B cell (primary cell): ENCODE measurements at regions not wholly inside any gene's neighbourhood (a gene's known extent, or its start where the extent isn't known, plus 50 kb on each side); places are given as distances from the start of the nearest gene placed in this dataset.
"Not testable (repeated sequence)": the region's sequence is repeated elsewhere in the genome, so short reads cannot be mapped to it uniquely, and the experiment has no call there.

Experiments used
- ATAC-seq: fragments of 200-7000 bp; cut with Tn5 transposase; one replicate; pipeline ENCODE4 v1.10.0; 2021; ENCODE audit warnings: low read depth, mild to moderate bottlenecking, moderate number of reproducible peaks, moderate library complexity
- CTCF ChIA-PET: fragments of 350-600 bp; sonication (Branson Sonifier 250); formaldehyde crosslinking; loops from one replicate; lab custom pipeline; 2021; ENCODE audit warnings: antibody characterized with exemption, inconsistent platforms; lab: Charles Lee
- POLR2A ChIA-PET: fragments of 350-600 bp; sonication (Branson Sonifier 250); formaldehyde crosslinking; loops from one replicate; lab custom pipeline; 2021; ENCODE audit warnings: antibody characterized with exemption; lab: Charles Lee
- DNase-seq: peaks from one replicate; pipeline ENCODE4 v3.0.0; 2013
- H2AFZ ChIP-seq: 2 replicates; pipeline ENCODE4 v1.6.1; 2012; ENCODE audit warnings: mild to moderate bottlenecking, low read depth, low read length; ENCODE audit not compliant: insufficient read depth, poor library complexity, severe bottlenecking
- H3K27ac ChIP-seq, 2 donors: 1 replicate in 1 of 2; 2 replicates in 1 of 2; pipeline ENCODE4 v1.5.1; 2012 to 2013; ENCODE audit warnings: low read length in 2 of 2, mild to moderate bottlenecking in 2 of 2, moderate library complexity in 1 of 2
- H3K27me3 ChIP-seq, 4 experiments: fragments of 200-600 bp in 1 of 4; sonication (generic) in 1 of 4; replicated peaks in 1 of 4; 1 replicate in 2 of 4; 2 replicates in 2 of 4; pipeline versions ENCODE4 v1.6.1 to v1.7.0; 2013 to 2016; ENCODE audit warnings: low read length in 3 of 4, mild to moderate bottlenecking in 2 of 4, mixed read lengths in 1 of 4, moderate library complexity in 1 of 4; ENCODE audit not compliant: insufficient read depth in 4 of 4, control insufficient read depth in 3 of 4; ENCODE audit errors: control extremely low read depth in 1 of 4
- H3K36me3 ChIP-seq, 2 experiments: replicated peaks in 1 of 2; 1 replicate in 1 of 2; 2 replicates in 1 of 2; pipeline versions ENCODE4 v1.6.1 to v1.7.1; 2013; ENCODE audit warnings: low read length in 1 of 2; ENCODE audit not compliant: insufficient read depth in 2 of 2, control insufficient read depth in 1 of 2; ENCODE audit errors: control extremely low read depth in 1 of 2, extremely low read depth in 1 of 2
- H3K4me1 ChIP-seq, 2 donors: fragments of 200-600 bp in 1 of 2; sonication (generic) in 1 of 2; 1 replicate in 1 of 2; 2 replicates in 1 of 2; pipeline versions ENCODE4 v1.5.1 to v1.6.1; 2013 to 2017; ENCODE audit warnings: low read length in 2 of 2; ENCODE audit not compliant: control insufficient read depth in 2 of 2, insufficient read depth in 2 of 2
- H3K4me2 ChIP-seq: replicated peaks from 2 replicates; pipeline ENCODE3; 2012; ENCODE audit warnings: mild to moderate bottlenecking, low read depth, low read length; ENCODE audit not compliant: poor library complexity, severe bottlenecking
- H3K4me3 ChIP-seq, 5 experiments: fragments of 200-600 bp in 1 of 5; sonication (generic) in 1 of 5; 1 replicate in 3 of 5; 2 replicates in 2 of 5; pipeline versions ENCODE4 v1.5.1 to v1.7.0; 2011 to 2016; ENCODE audit warnings: low read length in 4 of 5, mild to moderate bottlenecking in 4 of 5, low read depth in 2 of 5, control low read depth in 1 of 5, moderate library complexity in 1 of 5; ENCODE audit not compliant: insufficient read depth in 1 of 5; ENCODE audit errors: control extremely low read depth in 1 of 5, extremely low read depth in 1 of 5
- H3K79me2 ChIP-seq: fragments of 200-600 bp; sonication (generic); one replicate; pipeline ENCODE4 v1.6.0; 2016; ENCODE audit warnings: low read length; ENCODE audit not compliant: control insufficient read depth, insufficient read depth
- H3K9ac ChIP-seq: fragments of 200-600 bp; sonication (generic); 2 replicates; pipeline ENCODE4 v1.6.1; 2017; ENCODE audit warnings: mild to moderate bottlenecking, low read length, moderate library complexity
- H3K9me3 ChIP-seq, 3 donors: one replicate each; pipeline versions ENCODE4 v1.6.1 to v1.7.1; 2013; ENCODE audit warnings: low read length in 2 of 3; ENCODE audit not compliant: control insufficient read depth in 2 of 3, insufficient read depth in 1 of 3; ENCODE audit errors: control extremely low read depth in 1 of 3
- H4K20me1 ChIP-seq: 2 replicates; pipeline ENCODE4 v1.6.0; 2012; ENCODE audit warnings: mild to moderate bottlenecking, low read length; ENCODE audit not compliant: insufficient read depth, control insufficient read depth, poor library complexity, severe bottlenecking
- H3K27ac Mint-ChIP-seq: one replicate; pipeline ENCODE4 v1.8.0; 2021; ENCODE audit warnings: mixed read lengths
- H3K27me3 Mint-ChIP-seq: one replicate; pipeline ENCODE4 v1.8.0; 2021; ENCODE audit warnings: mixed read lengths
- H3K4me1 Mint-ChIP-seq: one replicate; pipeline ENCODE4 v1.8.0; 2021; ENCODE audit warnings: mixed read lengths
- H3K4me3 Mint-ChIP-seq: one replicate; pipeline ENCODE4 v1.8.0; 2021; ENCODE audit warnings: mixed read lengths
- H3K9me3 Mint-ChIP-seq: one replicate; pipeline ENCODE4 v1.8.0; 2022; ENCODE audit warnings: mixed read lengths; ENCODE audit not compliant: insufficient read depth
- EZH2 ChIP-seq: IDR thresholded peaks from 2 replicates; pipeline ENCODE4 v1.6.1; 2012; ENCODE audit warnings: borderline replicate concordance, low read depth, mild to moderate bottlenecking, moderate library complexity, low read length; ENCODE audit not compliant: insufficient read depth, poor library complexity, severe bottlenecking
- WGBS: methylation state at CpG from one replicate; pipeline ENCODE4 v1.1.5; 2013; ENCODE audit warnings: missing lambda C conversion rate; ENCODE audit not compliant: insufficient coverage; 5-methylcytosine and 5-hydroxymethylcytosine counted together
- intact Hi-C: fragments of 100-400 bp; cut with micrococcal nuclease; formaldehyde crosslinking; loops from one replicate; pipeline ENCODE4 v1.10.0; 2022
- TF ChIP-seq, protein P1 (sequence below): fragments of 200-600 bp; IDR thresholded peaks from one replicate; pipeline ENCODE4 v1.8.0; 2022; ENCODE audit warnings: antibody characterized with exemption, mild to moderate bottlenecking

GRCh38 chr7:51901489-51901840, 584.9 kb upstream of the COBL start:
- Mint-ChIP-seq H3K4me1 (no peaks in the 10 kb centered on the region), H3K27ac (no peak overlapping the region), H3K4me3 (no peak overlapping the region), H3K27me3 (no peaks in the 10 kb centered on the region), H3K9me3 (peaks cover 8% of the 10 kb centered on the region)
- no peak overlapping the region for H3K4me3 ChIP-seq
- ChIA-PET CTCF (no interaction called here), POLR2A (no interaction called here)
- H2AFZ ChIP-seq: no peak overlapping the region
- no peaks in the 10 kb centered on the region for H3K27me3 ChIP-seq
- H3K9ac ChIP-seq: no peak overlapping the region
- no peaks in the 10 kb centered on the region for H4K20me1 ChIP-seq
- ATAC-seq (no peak), DNase-seq (no peak)
- H3K36me3 ChIP-seq: no peaks in the 10 kb centered on the region
- H3K27ac ChIP-seq: no peak overlapping the region
- 91% methylated on average over 13 of the region's 13 CpGs for WGBS
- H3K9me3 ChIP-seq: peaks cover 0 to 15% (median 2%) of the 10 kb centered on the region in 3 donors
- intact Hi-C loops: no loop called here
- TF ChIP-seq, protein P1, sequence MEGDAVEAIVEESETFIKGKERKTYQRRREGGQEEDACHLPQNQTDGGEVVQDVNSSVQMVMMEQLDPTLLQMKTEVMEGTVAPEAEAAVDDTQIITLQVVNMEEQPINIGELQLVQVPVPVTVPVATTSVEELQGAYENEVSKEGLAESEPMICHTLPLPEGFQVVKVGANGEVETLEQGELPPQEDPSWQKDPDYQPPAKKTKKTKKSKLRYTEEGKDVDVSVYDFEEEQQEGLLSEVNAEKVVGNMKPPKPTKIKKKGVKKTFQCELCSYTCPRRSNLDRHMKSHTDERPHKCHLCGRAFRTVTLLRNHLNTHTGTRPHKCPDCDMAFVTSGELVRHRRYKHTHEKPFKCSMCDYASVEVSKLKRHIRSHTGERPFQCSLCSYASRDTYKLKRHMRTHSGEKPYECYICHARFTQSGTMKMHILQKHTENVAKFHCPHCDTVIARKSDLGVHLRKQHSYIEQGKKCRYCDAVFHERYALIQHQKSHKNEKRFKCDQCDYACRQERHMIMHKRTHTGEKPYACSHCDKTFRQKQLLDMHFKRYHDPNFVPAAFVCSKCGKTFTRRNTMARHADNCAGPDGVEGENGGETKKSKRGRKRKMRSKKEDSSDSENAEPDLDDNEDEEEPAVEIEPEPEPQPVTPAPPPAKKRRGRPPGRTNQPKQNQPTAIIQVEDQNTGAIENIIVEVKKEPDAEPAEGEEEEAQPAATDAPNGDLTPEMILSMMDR: no peak
- TF ChIP-seq EZH2: no peak
- H3K4me2 ChIP-seq: no peak overlapping the region
- no peaks in the 10 kb centered on the region for H3K79me2 ChIP-seq
- no peaks in the 10 kb centered on the region for H3K4me1 ChIP-seq

DNA sequence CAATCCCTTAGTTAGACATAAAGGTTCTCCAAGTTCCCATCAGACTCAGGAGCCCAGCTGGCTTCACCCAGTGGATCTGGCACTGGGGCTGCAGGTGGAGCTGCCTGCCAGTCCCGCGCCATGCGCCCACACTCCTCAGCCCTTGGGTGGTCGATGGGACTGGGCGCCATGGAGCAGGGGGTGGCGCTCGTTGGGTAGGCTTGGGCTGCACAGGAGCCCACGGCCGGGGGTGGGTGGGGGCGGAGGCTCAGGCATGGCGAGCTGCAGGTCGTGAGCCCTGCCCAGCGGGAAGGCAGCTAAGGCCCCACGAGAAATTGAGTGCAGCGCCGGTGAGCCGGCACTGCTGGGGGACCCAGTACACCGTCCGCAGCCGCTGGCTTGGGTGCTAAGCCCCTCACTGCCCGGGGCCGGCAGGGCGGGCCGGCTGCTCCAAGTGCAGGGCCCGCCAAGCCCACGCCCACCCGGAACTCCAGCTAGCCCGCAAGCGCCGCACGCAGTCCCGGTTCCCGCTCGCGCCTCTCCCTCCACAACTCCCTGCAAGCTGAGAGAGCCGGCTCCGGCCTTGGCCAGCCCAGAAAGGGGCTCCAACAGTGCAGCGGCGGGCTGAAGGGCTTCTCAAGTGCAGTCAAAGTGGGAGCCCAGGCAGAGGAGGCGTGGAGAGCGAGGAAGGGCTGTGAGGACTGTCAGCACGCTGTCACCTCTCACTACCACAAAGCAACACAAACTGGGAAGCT, 584.3 kb upstream of the COBL start:
- H3K27ac Mint-ChIP-seq, CTCF ChIA-PET, H3K79me2 ChIP-seq, H4K20me1 ChIP-seq, POLR2A ChIA-PET, H3K4me3 ChIP-seq, H3K4me1 Mint-ChIP-seq, H3K27me3 ChIP-seq, H3K4me1 ChIP-seq, H2AFZ ChIP-seq, intact Hi-C loops, ATAC-seq, H3K9ac ChIP-seq, H3K36me3 ChIP-seq, H3K4me2 ChIP-seq, H3K4me3 Mint-ChIP-seq, H3K27ac ChIP-seq, DNase-seq, H3K27me3 Mint-ChIP-seq: not testable (repeated sequence)
- peaks cover 0 to 15% (median 2%) of the 10 kb centered on the region in 3 donors for H3K9me3 ChIP-seq
- 94% methylated on average over 34 of the region's 42 CpGs for WGBS
- H3K9me3 Mint-ChIP-seq: peaks cover 10% of the 10 kb centered on the region
